H9 (cell line): ENCODE measurements at regions not wholly inside any gene's neighbourhood (a gene's known extent, or its start where the extent isn't known, plus 50 kb on each side); places are given as distances from the start of the nearest gene placed in this dataset.

ENCODE experiments used
- DNase-seq: peaks from one replicate; pipeline ENCODE4 v3.0.0-alpha.2; 2017
- H2AFZ ChIP-seq: one replicate; pipeline ENCODE4 v1.6.1; 2013; ENCODE audit warnings: mild to moderate bottlenecking, low read length, control low read depth, moderate library complexity
- H2AK5ac ChIP-seq: 2 replicates; pipeline ENCODE4 v1.6.1; 2013; ENCODE audit warnings: low read length, control low read depth, mixed read lengths; ENCODE audit not compliant: insufficient read length
- H2BK120ac ChIP-seq: one replicate; pipeline ENCODE4 v1.6.1; 2013; ENCODE audit warnings: low read depth, mild to moderate bottlenecking, low read length, control low read depth, inconsistent platforms; ENCODE audit not compliant: poor library complexity, severe bottlenecking
- H2BK12ac ChIP-seq: 2 replicates; pipeline ENCODE4 v1.6.1; 2013; ENCODE audit warnings: low read length, control low read depth, mixed read lengths, low read depth; ENCODE audit not compliant: insufficient read length
- H2BK15ac ChIP-seq: 2 replicates; pipeline ENCODE4 v1.6.1; 2013; ENCODE audit warnings: low read depth, low read length, control low read depth
- H2BK20ac ChIP-seq: one replicate; pipeline ENCODE4 v1.6.1; 2013; ENCODE audit warnings: low read depth, mild to moderate bottlenecking, low read length, control low read depth, inconsistent platforms; ENCODE audit not compliant: poor library complexity, severe bottlenecking
- H2BK5ac ChIP-seq: 2 replicates; pipeline ENCODE4 v1.6.1; 2013; ENCODE audit warnings: low read length, control low read depth, mixed read lengths; ENCODE audit not compliant: insufficient read length
- H3K14ac ChIP-seq: 2 replicates; pipeline ENCODE4 v1.6.1; 2013; ENCODE audit warnings: low read length, control low read depth; ENCODE audit not compliant: insufficient read depth
- H3K18ac ChIP-seq: 2 replicates; pipeline ENCODE4 v1.6.1; 2013; ENCODE audit warnings: low read depth, mild to moderate bottlenecking, mixed read lengths, low read length, control low read depth; ENCODE audit not compliant: insufficient read length
- H3K23ac ChIP-seq: 2 replicates; pipeline ENCODE4 v1.6.1; 2013; ENCODE audit warnings: low read length, control low read depth, mixed read lengths, low read depth; ENCODE audit not compliant: insufficient read length
- H3K23me2 ChIP-seq: 2 replicates; pipeline ENCODE4 v1.6.1; 2013; ENCODE audit warnings: low read depth, mild to moderate bottlenecking, mixed read lengths, low read length, control low read depth; ENCODE audit not compliant: insufficient read length, poor library complexity, severe bottlenecking
- H3K27ac ChIP-seq: 2 replicates; pipeline ENCODE4 v1.5.1; 2013; ENCODE audit warnings: low read length, control low read depth, mixed read lengths, low read depth; ENCODE audit not compliant: insufficient read length
- H3K27me3 ChIP-seq: 2 replicates; pipeline ENCODE4 v1.6.1; 2013; ENCODE audit warnings: low read length, control low read depth, inconsistent platforms; ENCODE audit not compliant: insufficient read depth
- H3K4ac ChIP-seq: 2 replicates; pipeline ENCODE4 v1.6.1; 2013; ENCODE audit warnings: low read depth, mild to moderate bottlenecking, control low read depth, inconsistent platforms, low read length, moderate library complexity
- H3K4me1 ChIP-seq: 2 replicates; pipeline ENCODE4 v1.6.1; 2013; ENCODE audit warnings: low read length, control low read depth, inconsistent platforms; ENCODE audit not compliant: insufficient read depth
- H3K4me2 ChIP-seq: 2 replicates; pipeline ENCODE4 v1.6.1; 2013; ENCODE audit warnings: low read length, control low read depth, mixed read lengths; ENCODE audit not compliant: insufficient read length, insufficient read depth
- H3K56ac ChIP-seq: 2 replicates; pipeline ENCODE4 v1.6.1; 2013; ENCODE audit warnings: low read depth, mild to moderate bottlenecking, mixed read lengths, low read length, control low read depth; ENCODE audit not compliant: insufficient read length
- H3K79me1 ChIP-seq: 2 replicates; pipeline ENCODE4 v1.6.1; 2013; ENCODE audit warnings: low read depth, mild to moderate bottlenecking, moderate library complexity, low read length, control low read depth, inconsistent platforms; ENCODE audit not compliant: insufficient read depth, poor library complexity, severe bottlenecking
- H3K79me2 ChIP-seq: 2 replicates; pipeline ENCODE4 v1.6.1; 2013; ENCODE audit warnings: low read length, control low read depth, inconsistent platforms; ENCODE audit not compliant: insufficient read depth
- H3K9ac ChIP-seq: 2 replicates; pipeline ENCODE4 v1.6.1; 2013; ENCODE audit warnings: low read length, control low read depth, mixed read lengths; ENCODE audit not compliant: insufficient read length; ENCODE audit errors: extremely low read depth
- H3K9me3 ChIP-seq: one replicate; pipeline ENCODE4 v1.6.1; 2013; ENCODE audit warnings: low read depth, low read length, inconsistent platforms; ENCODE audit not compliant: control insufficient read depth
- H3T11ph ChIP-seq: one replicate; pipeline ENCODE4 v1.6.1; 2013; ENCODE audit warnings: mild to moderate bottlenecking, low read length, control low read depth, inconsistent platforms
- H4K20me1 ChIP-seq: one replicate; pipeline ENCODE4 v1.6.1; 2013; ENCODE audit not compliant: control insufficient read depth, insufficient read length, insufficient read depth
- H4K5ac ChIP-seq: 2 replicates; pipeline ENCODE4 v1.6.1; 2013; ENCODE audit warnings: low read depth, mild to moderate bottlenecking, mixed read lengths, low read length, control low read depth; ENCODE audit not compliant: insufficient read length
- H4K8ac ChIP-seq: replicated peaks from 2 replicates; pipeline ENCODE4 v1.6.1; 2013; ENCODE audit warnings: low read length, control low read depth, mixed read lengths, low read depth; ENCODE audit not compliant: insufficient read length
- H4K91ac ChIP-seq: 2 replicates; pipeline ENCODE4 v1.6.1; 2013; ENCODE audit warnings: low read depth, mild to moderate bottlenecking, moderate library complexity, mixed read lengths, low read length, control low read depth; ENCODE audit not compliant: insufficient read length
- H3K27ac Mint-ChIP-seq, 3 experiments: 2 replicates in 2 of 3; 3 replicates in 1 of 3; pipeline ENCODE4 v1.8.0; 2020 to 2021; ENCODE audit warnings: mixed read lengths in 3 of 3, mild to moderate bottlenecking in 1 of 3, moderate library complexity in 1 of 3
- H3K27me3 Mint-ChIP-seq: 2 replicates; pipeline ENCODE4 v1.8.0; 2021; ENCODE audit warnings: low read depth, mild to moderate bottlenecking, moderate library complexity, mixed read lengths
- H3K36me3 Mint-ChIP-seq, 3 experiments: 2 replicates in 2 of 3; 3 replicates in 1 of 3; pipeline ENCODE4 v1.8.0; 2020 to 2021; ENCODE audit warnings: low read depth in 3 of 3, mixed read lengths in 3 of 3; ENCODE audit not compliant: insufficient read depth in 1 of 3
- H3K4me1 Mint-ChIP-seq, 2 experiments: 2 replicates each; pipeline ENCODE4 v1.8.0; 2020; ENCODE audit warnings: mixed read lengths in 2 of 2
- H3K4me3 Mint-ChIP-seq, 2 experiments: 2 replicates in 1 of 2; 3 replicates in 1 of 2; pipeline ENCODE4 v1.8.0; 2020 to 2021; ENCODE audit warnings: mild to moderate bottlenecking in 2 of 2, mixed read lengths in 2 of 2, moderate library complexity in 1 of 2
- H3K9me3 Mint-ChIP-seq, 2 experiments: 2 replicates in 1 of 2; 3 replicates in 1 of 2; pipeline ENCODE4 v1.8.0; 2020; ENCODE audit warnings: mild to moderate bottlenecking in 2 of 2, mixed read lengths in 2 of 2, moderate library complexity in 1 of 2
- CTCF ChIP-seq: fragments of 200-600 bp; sonication (generic); conservative IDR thresholded peaks from 3 replicates; pipeline ENCODE4 v1.8.0; 2021; ENCODE audit warnings: antibody characterized with exemption, mild to moderate bottlenecking
- WGBS: extraction: QIAGEN DNeasy Blood & Tissue Kit; methylation state at CpG from one replicate; pipeline ENCODE4 v1.1.7; 2013; ENCODE audit warnings: missing lambda C conversion rate, low lambda C conversion rate, mixed read lengths; ENCODE audit not compliant: insufficient read length; ENCODE audit errors: extremely low coverage; 5-methylcytosine and 5-hydroxymethylcytosine counted together

GRCh38 chrX:125093852-125094251 is 225.8 kb upstream of the TEX13C start:
- Histone ChIP-seq H2BK5ac (no peak overlapping the region), H3K79me2 (no peaks in the 10 kb centered on the region), H2BK120ac (no peak overlapping the region), H2BK15ac (no peak overlapping the region), H3K18ac (no peak overlapping the region), H3T11ph (no peak overlapping the region), H3K79me1 (no peaks in the 10 kb centered on the region), H3K4ac (no peak overlapping the region), H4K20me1 (no peaks in the 10 kb centered on the region), H4K5ac (no peak overlapping the region), H2AK5ac (no peak overlapping the region), H2AFZ (no peak overlapping the region), H2BK20ac (no peak overlapping the region), H3K56ac (no peak overlapping the region), H4K91ac (no peak overlapping the region), H3K23me2 (no peaks in the 10 kb centered on the region), H3K27ac (no peak overlapping the region), H3K9me3 (no peaks in the 10 kb centered on the region), H3K23ac (no peak overlapping the region), H4K8ac (no peak overlapping the region), H2BK12ac (no peak overlapping the region), H3K4me2 (no peak overlapping the region), H3K9ac (no peak overlapping the region), H3K14ac (no peak overlapping the region), H3K4me1 (no peaks in the 10 kb centered on the region), H3K27me3 (no peaks in the 10 kb centered on the region)
- peak overlapping the region in 1 of 3 experiments; percentile 62; a peak in 2 of 7 replicates for H3K27ac Mint-ChIP-seq
- H3K4me1 Mint-ChIP-seq, result peaks cover 0 to 6% of the 10 kb centered on the region in 2 experiments; a peak in 1 of 4 replicates
- H3K9me3 Mint-ChIP-seq, result no peaks in the 10 kb centered on the region
- H3K4me3 Mint-ChIP-seq, result no peak overlapping the region
- peak; percentile 26; the same call in 1 of the 3 replicates for TF ChIP-seq CTCF
- no CpG with 5 or more reads among the region's 3 CpGs for WGBS
- no peak for DNase-seq
- H3K27me3 Mint-ChIP-seq, result no peaks in the 10 kb centered on the region
- no peaks in the 10 kb centered on the region for H3K36me3 Mint-ChIP-seq
